GM23338 (cell line): ENCODE measurements at regions not wholly inside any gene's neighbourhood (a gene's known extent, or its start where the extent isn't known, plus 50 kb on each side); places are given as distances from the start of the nearest gene placed in this dataset.

Source experiments
- ATAC-seq: fragments of 200-7000 bp; cut with Tn5 transposase; 3 replicates; pipeline ENCODE4 v1.9.1; 2020
- DNase-seq: peaks from one replicate; pipeline ENCODE4 v3.0.0-alpha.2; 2015; ENCODE audit warnings: low spot score
- H2AFZ ChIP-seq: fragments of 200-600 bp; sonication (generic); 2 replicates; pipeline ENCODE4 v1.8.0; 2016; ENCODE audit warnings: antibody characterized with exemption, mild to moderate bottlenecking, moderate library complexity
- H3F3A ChIP-seq: fragments of 200-600 bp; sonication (generic); replicated peaks from 2 replicates; pipeline ENCODE4 v1.8.0; 2017; ENCODE audit warnings: antibody characterized with exemption, mixed run types, low read depth
- H3K27ac ChIP-seq: fragments of 200-600 bp; sonication (generic); 2 replicates; pipeline ENCODE4 v1.6.1; 2016; ENCODE audit warnings: low read depth
- H3K27me3 ChIP-seq: fragments of 200-600 bp; sonication (generic); 2 replicates; pipeline ENCODE4 v1.8.0; 2016; ENCODE audit warnings: mild to moderate bottlenecking, mixed run types, moderate library complexity; ENCODE audit not compliant: insufficient read depth
- H3K36me3 ChIP-seq: fragments of 200-600 bp; sonication (generic); 2 replicates; pipeline ENCODE4 v1.8.0; 2016; ENCODE audit warnings: mild to moderate bottlenecking; ENCODE audit not compliant: insufficient read depth
- H3K4me1 ChIP-seq: fragments of 200-600 bp; sonication (generic); 2 replicates; pipeline ENCODE4 v1.8.0; 2016; ENCODE audit warnings: mild to moderate bottlenecking, moderate library complexity; ENCODE audit not compliant: insufficient read depth
- H3K4me2 ChIP-seq: fragments of 200-600 bp; sonication (generic); 2 replicates; pipeline ENCODE4 v1.7.1; 2017; ENCODE audit warnings: mixed run types
- H3K4me3 ChIP-seq: fragments of 200-600 bp; sonication (generic); 2 replicates; pipeline ENCODE4 v1.6.1; 2016; ENCODE audit warnings: mixed run types
- H3K79me2 ChIP-seq: fragments of 200-600 bp; sonication (generic); replicated peaks from 2 replicates; pipeline ENCODE4 v1.8.0; 2017; ENCODE audit warnings: mild to moderate bottlenecking; ENCODE audit not compliant: insufficient read depth
- H3K9me2 ChIP-seq: fragments of 200-600 bp; sonication (generic); 2 replicates; pipeline ENCODE4 v1.8.0; 2017; ENCODE audit not compliant: insufficient read depth
- H4K20me1 ChIP-seq: fragments of 200-600 bp; sonication (generic); replicated peaks from 2 replicates; pipeline ENCODE4 v1.8.0; 2017; ENCODE audit warnings: mild to moderate bottlenecking; ENCODE audit not compliant: insufficient read depth
- H3K27ac Mint-ChIP-seq: 2 replicates; pipeline ENCODE4 v1.8.0; 2020; ENCODE audit warnings: inconsistent platforms, mild to moderate bottlenecking, moderate library complexity, mixed read lengths
- H3K27me3 Mint-ChIP-seq: 3 replicates; pipeline ENCODE4 v1.8.0; 2022; ENCODE audit warnings: low read depth, mild to moderate bottlenecking, moderate library complexity, mixed read lengths, inconsistent platforms; ENCODE audit not compliant: insufficient read depth, poor library complexity
- H3K36me3 Mint-ChIP-seq: 3 replicates; pipeline ENCODE4 v1.8.0; 2021; ENCODE audit warnings: low read depth, mild to moderate bottlenecking, inconsistent platforms, moderate library complexity, mixed read lengths
- H3K4me1 Mint-ChIP-seq: 3 replicates; pipeline ENCODE4 v1.8.0; 2020; ENCODE audit warnings: mild to moderate bottlenecking, inconsistent platforms, mixed read lengths
- H3K4me3 Mint-ChIP-seq: 3 replicates; pipeline ENCODE4 v1.8.0; 2021; ENCODE audit warnings: moderate library complexity, mild to moderate bottlenecking, inconsistent platforms, mixed read lengths
- H3K9me3 Mint-ChIP-seq: 3 replicates; pipeline ENCODE4 v1.8.0; 2020; ENCODE audit warnings: moderate library complexity, mild to moderate bottlenecking, inconsistent platforms, mixed read lengths
- CREB1 ChIP-seq: fragments of 250-450 bp; sonication (Bioruptor Pico); IDR thresholded peaks from 2 replicates; pipeline ENCODE4 v1.5.0; 2020; ENCODE audit warnings: low read depth, mild to moderate bottlenecking, moderate library complexity
- CTCF ChIP-seq, 2 experiments: fragments of 200-600 bp in 1 of 2; sonication (generic) in 1 of 2; conservative IDR thresholded peaks; 2 replicates each; pipeline versions ENCODE4 v1.5.1 to v1.6.1; 2016 to 2017; ENCODE audit warnings: antibody characterized with exemption in 2 of 2, low read depth in 2 of 2, mild to moderate bottlenecking in 2 of 2, moderate library complexity in 1 of 2
- ETS1 ChIP-seq: IDR thresholded peaks from 2 replicates; pipeline ENCODE4 v1.6.1; 2016; ENCODE audit warnings: antibody characterized with exemption
- EZH2 ChIP-seq: fragments of 200-600 bp; sonication (generic); IDR thresholded peaks from one replicate; pipeline ENCODE4 v1.8.0; 2017; ENCODE audit warnings: antibody characterized with exemption, mild to moderate bottlenecking, low read depth; ENCODE audit not compliant: unreplicated experiment
- EZH2phosphoT487 ChIP-seq: fragments of 200-600 bp; sonication (generic); IDR thresholded peaks from one replicate; pipeline ENCODE4 v1.8.1; 2018; ENCODE audit warnings: antibody characterized with exemption; ENCODE audit not compliant: unreplicated experiment
- JUNB ChIP-seq: IDR thresholded peaks from one replicate; pipeline ENCODE4 v1.6.1; 2016; ENCODE audit warnings: antibody characterized with exemption; ENCODE audit not compliant: unreplicated experiment
- NANOG ChIP-seq: IDR thresholded peaks from 2 replicates; pipeline ENCODE4 v1.6.1; 2016; ENCODE audit warnings: antibody characterized with exemption, borderline replicate concordance
- POLR2AphosphoS5 ChIP-seq: IDR thresholded peaks from 2 replicates; pipeline ENCODE4 v1.6.1; 2016; ENCODE audit warnings: antibody characterized with exemption, low read depth
- STAT1 ChIP-seq: IDR thresholded peaks from one replicate; pipeline ENCODE4 v1.6.1; 2016; ENCODE audit warnings: antibody characterized with exemption; ENCODE audit not compliant: unreplicated experiment
- ZNF114 ChIP-seq: fragments of 250-450 bp; sonication (Bioruptor Pico); IDR thresholded peaks from 2 replicates; pipeline ENCODE4 v1.5.0; 2020; ENCODE audit warnings: mild to moderate bottlenecking, moderate library complexity
- ZNF331 ChIP-seq: fragments of 250-450 bp; sonication (Bioruptor Pico); IDR thresholded peaks from 2 replicates; pipeline ENCODE4 v1.5.0; 2020; ENCODE audit warnings: low read depth, mild to moderate bottlenecking, moderate library complexity
- TF ChIP-seq, protein P1 (sequence below): fragments of 250-450 bp; sonication (Bioruptor Pico); IDR thresholded peaks from 2 replicates; pipeline ENCODE4 v1.5.0; 2020; ENCODE audit warnings: mild to moderate bottlenecking, moderate library complexity
- TF ChIP-seq, protein P2 (sequence below): IDR thresholded peaks from one replicate; pipeline ENCODE4 v1.6.1; 2018; ENCODE audit warnings: antibody characterized with exemption; ENCODE audit not compliant: unreplicated experiment

- Histone ChIP-seq H3K4me3 (no peak overlapping the region), H4K20me1 (no peaks in the 10 kb centered on the region), H3K4me2 (no peak overlapping the region), H2AFZ (no peak overlapping the region), H3K79me2 (no peaks in the 10 kb centered on the region), H3K36me3 (no peaks in the 10 kb centered on the region), H3K27me3 (no peaks in the 10 kb centered on the region), H3K9me2 (no peaks in the 10 kb centered on the region), H3K27ac (no peak overlapping the region), H3F3A (no peaks in the 10 kb centered on the region), H3K4me1 (peaks cover 14% of the 10 kb centered on the region)
- TF ChIP-seq STAT1 (no peak), ZNF331 (CRISPR knock-in tag) (no peak), JUNB (no peak), ETS1 (no peak), CREB1 (CRISPR knock-in tag) (no peak), EZH2 (no peak), EZH2phosphoT487 (no peak), ZNF114 (CRISPR knock-in tag) (no peak), CTCF (conservative IDR thresholded peaks at IDR 0.05; ENCODE audit: low read depth in 2 of 2) (no peak), NANOG (no peak), POLR2AphosphoS5 (no peak)
- TF ChIP-seq, protein P1, sequence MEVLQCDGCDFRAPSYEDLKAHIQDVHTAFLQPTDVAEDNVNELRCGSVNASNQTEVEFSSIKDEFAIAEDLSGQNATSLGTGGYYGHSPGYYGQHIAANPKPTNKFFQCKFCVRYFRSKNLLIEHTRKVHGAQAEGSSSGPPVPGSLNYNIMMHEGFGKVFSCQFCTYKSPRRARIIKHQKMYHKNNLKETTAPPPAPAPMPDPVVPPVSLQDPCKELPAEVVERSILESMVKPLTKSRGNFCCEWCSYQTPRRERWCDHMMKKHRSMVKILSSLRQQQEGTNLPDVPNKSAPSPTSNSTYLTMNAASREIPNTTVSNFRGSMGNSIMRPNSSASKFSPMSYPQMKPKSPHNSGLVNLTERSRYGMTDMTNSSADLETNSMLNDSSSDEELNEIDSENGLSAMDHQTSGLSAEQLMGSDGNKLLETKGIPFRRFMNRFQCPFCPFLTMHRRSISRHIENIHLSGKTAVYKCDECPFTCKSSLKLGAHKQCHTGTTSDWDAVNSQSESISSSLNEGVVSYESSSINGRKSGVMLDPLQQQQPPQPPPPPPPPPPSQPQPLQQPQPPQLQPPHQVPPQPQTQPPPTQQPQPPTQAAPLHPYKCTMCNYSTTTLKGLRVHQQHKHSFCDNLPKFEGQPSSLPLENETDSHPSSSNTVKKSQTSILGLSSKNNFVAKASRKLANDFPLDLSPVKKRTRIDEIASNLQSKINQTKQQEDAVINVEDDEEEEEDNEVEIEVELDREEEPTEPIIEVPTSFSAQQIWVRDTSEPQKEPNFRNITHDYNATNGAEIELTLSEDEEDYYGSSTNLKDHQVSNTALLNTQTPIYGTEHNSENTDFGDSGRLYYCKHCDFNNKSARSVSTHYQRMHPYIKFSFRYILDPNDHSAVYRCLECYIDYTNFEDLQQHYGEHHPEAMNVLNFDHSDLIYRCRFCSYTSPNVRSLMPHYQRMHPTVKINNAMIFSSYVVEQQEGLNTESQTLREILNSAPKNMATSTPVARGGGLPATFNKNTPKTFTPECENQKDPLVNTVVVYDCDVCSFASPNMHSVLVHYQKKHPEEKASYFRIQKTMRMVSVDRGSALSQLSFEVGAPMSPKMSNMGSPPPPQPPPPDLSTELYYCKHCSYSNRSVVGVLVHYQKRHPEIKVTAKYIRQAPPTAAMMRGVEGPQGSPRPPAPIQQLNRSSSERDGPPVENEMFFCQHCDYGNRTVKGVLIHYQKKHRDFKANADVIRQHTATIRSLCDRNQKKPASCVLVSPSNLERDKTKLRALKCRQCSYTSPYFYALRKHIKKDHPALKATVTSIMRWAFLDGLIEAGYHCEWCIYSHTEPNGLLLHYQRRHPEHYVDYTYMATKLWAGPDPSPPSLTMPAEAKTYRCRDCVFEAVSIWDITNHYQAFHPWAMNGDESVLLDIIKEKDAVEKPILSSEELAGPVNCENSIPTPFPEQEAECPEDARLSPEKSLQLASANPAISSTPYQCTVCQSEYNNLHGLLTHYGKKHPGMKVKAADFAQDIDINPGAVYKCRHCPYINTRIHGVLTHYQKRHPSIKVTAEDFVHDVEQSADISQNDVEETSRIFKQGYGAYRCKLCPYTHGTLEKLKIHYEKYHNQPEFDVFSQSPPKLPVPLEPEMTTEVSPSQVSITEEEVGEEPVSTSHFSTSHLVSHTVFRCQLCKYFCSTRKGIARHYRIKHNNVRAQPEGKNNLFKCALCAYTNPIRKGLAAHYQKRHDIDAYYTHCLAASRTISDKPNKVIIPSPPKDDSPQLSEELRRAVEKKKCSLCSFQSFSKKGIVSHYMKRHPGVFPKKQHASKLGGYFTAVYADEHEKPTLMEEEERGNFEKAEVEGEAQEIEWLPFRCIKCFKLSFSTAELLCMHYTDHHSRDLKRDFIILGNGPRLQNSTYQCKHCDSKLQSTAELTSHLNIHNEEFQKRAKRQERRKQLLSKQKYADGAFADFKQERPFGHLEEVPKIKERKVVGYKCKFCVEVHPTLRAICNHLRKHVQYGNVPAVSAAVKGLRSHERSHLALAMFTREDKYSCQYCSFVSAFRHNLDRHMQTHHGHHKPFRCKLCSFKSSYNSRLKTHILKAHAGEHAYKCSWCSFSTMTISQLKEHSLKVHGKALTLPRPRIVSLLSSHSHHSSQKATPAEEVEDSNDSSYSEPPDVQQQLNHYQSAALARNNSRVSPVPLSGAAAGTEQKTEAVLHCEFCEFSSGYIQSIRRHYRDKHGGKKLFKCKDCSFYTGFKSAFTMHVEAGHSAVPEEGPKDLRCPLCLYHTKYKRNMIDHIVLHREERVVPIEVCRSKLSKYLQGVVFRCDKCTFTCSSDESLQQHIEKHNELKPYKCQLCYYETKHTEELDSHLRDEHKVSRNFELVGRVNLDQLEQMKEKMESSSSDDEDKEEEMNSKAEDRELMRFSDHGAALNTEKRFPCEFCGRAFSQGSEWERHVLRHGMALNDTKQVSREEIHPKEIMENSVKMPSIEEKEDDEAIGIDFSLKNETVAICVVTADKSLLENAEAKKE (CRISPR knock-in tag), result no peak
- TF ChIP-seq, protein P2, sequence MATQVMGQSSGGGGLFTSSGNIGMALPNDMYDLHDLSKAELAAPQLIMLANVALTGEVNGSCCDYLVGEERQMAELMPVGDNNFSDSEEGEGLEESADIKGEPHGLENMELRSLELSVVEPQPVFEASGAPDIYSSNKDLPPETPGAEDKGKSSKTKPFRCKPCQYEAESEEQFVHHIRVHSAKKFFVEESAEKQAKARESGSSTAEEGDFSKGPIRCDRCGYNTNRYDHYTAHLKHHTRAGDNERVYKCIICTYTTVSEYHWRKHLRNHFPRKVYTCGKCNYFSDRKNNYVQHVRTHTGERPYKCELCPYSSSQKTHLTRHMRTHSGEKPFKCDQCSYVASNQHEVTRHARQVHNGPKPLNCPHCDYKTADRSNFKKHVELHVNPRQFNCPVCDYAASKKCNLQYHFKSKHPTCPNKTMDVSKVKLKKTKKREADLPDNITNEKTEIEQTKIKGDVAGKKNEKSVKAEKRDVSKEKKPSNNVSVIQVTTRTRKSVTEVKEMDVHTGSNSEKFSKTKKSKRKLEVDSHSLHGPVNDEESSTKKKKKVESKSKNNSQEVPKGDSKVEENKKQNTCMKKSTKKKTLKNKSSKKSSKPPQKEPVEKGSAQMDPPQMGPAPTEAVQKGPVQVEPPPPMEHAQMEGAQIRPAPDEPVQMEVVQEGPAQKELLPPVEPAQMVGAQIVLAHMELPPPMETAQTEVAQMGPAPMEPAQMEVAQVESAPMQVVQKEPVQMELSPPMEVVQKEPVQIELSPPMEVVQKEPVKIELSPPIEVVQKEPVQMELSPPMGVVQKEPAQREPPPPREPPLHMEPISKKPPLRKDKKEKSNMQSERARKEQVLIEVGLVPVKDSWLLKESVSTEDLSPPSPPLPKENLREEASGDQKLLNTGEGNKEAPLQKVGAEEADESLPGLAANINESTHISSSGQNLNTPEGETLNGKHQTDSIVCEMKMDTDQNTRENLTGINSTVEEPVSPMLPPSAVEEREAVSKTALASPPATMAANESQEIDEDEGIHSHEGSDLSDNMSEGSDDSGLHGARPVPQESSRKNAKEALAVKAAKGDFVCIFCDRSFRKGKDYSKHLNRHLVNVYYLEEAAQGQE, result no peak
- no peaks in the 10 kb centered on the region for H3K27me3 Mint-ChIP-seq
- no peak overlapping the region for H3K4me3 Mint-ChIP-seq
- no peak for ATAC-seq
- no peaks in the 10 kb centered on the region for H3K36me3 Mint-ChIP-seq
- no peak for DNase-seq
- peaks cover 23% of the 10 kb centered on the region for H3K4me1 Mint-ChIP-seq
- no peak overlapping the region for H3K27ac Mint-ChIP-seq
- H3K9me3 Mint-ChIP-seq, result no peaks in the 10 kb centered on the region
Observed at GRCh38 chr14:97369901-97370300, 572.7 kb downstream of the VRK1 start.
